Daoy (cell line): ENCODE measurements at regions not wholly inside any gene's neighbourhood (a gene's known extent, or its start where the extent isn't known, plus 50 kb on each side); places are given as distances from the start of the nearest gene placed in this dataset.
"Not testable (repeated sequence)": the region's sequence is repeated elsewhere in the genome, so short reads cannot be mapped to it uniquely, and the experiment has no call there.

Source experiments
- DNase-seq: peaks from one replicate; pipeline ENCODE4 v3.0.0-alpha.2; 2015; ENCODE audit warnings: low read depth

- DNase-seq = not testable (repeated sequence)
Measured at GRCh38 chr19:34871911-34872310, 54.8 kb upstream of the ZNF30 start.

- DNase-seq = no peak
Measured at GRCh38 chr19:34867631-34868030, 59.1 kb upstream of the ZNF30 start.

DNA sequence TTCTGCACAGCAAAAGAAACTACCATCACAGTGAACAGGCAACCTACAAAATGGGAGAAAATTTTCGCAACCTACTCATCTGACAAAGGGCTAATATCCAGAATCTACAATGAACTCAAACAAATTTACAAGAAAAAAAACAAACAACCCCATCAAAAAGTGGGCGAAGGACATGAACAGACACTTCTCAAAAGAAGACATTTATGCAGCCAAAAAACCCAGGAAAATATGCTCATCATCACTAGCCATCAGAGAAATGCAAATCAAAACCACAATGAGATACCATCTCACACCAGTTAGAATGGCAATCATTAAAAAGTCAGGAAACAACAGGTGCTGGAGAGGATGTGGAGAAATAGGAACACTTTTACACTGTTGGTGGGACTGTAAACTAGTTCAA, 61.5 kb upstream of the ZNF30 start:
- not testable (repeated sequence) for DNase-seq

DNA sequence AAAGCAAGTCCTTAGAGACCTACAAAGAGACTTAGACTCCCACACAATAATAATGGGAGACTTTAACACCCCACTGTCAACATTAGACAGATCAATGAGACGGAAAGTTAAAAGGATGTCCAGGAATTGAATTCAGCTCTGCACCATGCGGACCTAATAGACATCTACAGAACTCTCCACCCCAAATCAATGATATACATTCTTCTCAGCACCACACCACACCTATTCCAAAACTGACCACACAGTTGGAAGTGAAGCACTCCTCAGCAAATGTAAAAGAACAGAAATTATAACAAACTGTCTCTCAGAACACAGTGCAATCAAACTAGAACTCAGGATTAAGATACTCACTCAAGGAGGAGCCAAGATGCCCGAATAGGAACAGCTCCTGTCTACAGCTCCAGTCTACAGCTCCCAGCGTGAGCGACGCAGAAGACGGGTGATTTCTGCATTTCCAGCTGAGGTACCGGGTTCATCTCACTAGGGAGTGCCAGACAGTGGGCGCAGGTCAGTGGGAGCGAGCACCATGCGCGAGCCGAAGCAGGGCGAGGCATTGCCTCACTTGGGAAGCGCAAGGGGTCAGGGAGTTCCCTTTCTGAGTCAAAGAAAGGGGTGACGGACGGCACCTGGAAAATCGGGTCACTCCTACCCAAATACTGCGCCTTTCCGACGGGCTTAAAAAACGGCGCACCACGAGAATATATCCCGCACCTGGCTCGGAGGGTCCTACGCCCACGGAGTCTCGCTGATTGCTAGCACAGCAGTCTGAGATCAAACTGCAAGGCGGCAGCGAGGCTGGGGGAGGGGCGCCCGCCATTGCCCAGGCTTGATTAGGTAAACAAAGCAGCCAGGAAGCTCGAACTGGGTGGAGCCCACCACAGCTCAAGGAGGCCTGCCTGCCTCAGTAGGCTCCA, 66.6 kb upstream of the ZNF30 start:
- not testable (repeated sequence) for DNase-seq

- not testable (repeated sequence) for DNase-seq
Measured at GRCh38 chr19:34859325-34859724, 67.4 kb upstream of the ZNF30 start.

GRCh38 chr19:34856052-34856451, 70.7 kb upstream of the ZNF30 start:
- no peak for DNase-seq

DNA sequence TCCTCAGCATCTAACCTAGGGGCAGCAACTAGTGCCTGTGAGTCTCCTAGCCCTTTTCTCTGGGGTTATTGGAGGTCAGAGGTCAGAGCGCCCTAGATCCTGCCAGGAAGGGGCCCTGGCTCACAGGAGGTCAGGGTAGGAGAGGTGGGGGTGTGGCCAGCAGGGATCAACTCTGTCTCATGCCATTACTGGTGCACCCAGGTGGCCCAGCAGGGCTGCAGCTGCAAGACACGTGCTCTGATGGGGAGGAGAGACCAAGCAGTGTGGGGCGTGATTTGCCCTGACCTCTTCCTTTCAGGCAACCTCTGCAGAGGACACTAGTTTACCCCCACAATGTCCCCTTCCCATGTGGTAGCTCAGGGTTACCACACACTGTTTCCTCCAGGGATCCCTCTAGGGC, 73.3 kb upstream of the ZNF30 start:
- no peak for DNase-seq

- no peak for DNase-seq
Measured at GRCh38 chr19:34852669-34853068, 74.0 kb upstream of the ZNF30 start.

- no peak for DNase-seq
Measured at GRCh38 chr19:34851277-34851804, 75.4 kb upstream of the ZNF30 start.

- no peak for DNase-seq
Measured at GRCh38 chr19:34847393-34847792, 74.4 kb upstream of the ZNF599 start.

DNA sequence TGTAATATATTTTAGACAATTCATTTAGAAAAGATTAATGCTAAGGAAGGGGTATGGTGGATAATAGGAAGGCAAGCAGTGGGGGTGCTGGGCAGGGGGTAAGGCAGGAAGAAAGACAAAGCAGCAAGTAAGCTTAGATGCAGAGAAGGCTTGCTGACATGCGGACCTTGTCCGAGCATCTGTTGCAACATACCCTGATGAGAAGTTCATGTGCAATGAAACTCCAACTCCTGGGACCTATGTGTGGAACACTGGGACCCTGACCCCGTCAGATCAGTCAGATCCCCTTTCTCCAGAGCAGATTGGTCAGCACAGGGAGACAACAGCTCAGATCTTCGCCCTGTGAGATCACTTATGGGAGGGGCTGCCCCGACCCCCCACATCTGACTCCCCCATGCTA, 71.3 kb upstream of the ZNF599 start:
- DNase-seq = no peak

DNA sequence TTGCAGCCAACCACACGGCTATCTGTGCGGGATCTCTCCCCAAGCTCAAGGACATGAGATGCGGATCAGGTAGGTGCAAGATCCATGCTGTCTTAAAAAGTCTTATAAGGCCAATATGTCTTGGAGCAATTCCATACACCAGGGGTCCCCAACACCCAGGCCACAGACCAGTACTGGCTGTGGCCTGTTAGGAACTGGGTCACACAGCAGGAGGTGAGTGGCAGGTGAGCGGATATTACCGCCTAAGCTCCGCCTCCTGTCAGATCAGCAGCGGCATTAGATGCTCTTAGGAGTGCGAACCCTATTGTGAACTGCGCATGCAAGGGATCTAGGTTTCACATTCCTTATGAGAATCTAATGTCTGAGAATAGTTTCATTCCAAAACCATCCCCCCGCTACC, 68.8 kb upstream of the ZNF599 start:
- DNase-seq = no peak

GRCh38 chr19:34838753-34839431, 65.9 kb upstream of the ZNF599 start:
- peak; percentile 15 for DNase-seq

- DNase-seq = peak; percentile 14
Measured at GRCh38 chr19:34838248-34838647, 65.2 kb upstream of the ZNF599 start.

- DNase-seq = no peak
Measured at GRCh38 chr19:34837262-34837661, 64.2 kb upstream of the ZNF599 start.

DNA sequence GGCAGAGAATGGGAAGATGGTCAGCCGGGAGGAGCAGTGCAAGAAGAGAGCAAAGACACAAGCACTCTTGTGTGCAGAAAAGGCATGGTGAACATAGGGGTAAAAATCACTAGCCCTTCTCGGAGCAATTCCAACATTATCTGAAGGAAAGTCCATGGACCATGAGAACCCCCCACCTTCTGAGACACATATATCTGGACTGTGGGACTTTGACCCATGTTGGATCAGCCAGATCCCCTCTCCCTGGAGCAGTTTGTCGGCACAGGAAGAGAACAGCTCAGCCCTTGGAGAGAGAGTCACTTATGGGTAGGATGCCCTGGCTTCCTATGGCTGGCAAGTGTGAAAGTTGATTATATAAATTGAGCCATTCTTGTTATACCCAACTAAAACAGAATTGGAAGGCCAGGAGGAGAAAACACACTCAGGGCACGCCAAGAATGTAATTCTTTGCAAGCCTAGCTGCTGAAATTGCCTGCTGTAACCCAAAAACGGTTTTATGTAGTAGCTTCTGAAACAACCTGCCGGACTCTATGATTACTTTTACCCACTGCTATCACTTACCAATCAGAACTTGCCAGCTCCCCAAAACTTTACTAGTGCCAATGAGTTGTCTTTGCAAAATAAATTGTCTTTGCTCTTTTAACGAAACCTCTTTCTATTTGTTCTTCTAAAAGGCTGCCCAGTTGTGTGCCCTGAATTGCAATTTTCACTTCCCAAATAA, 62.8 kb upstream of the ZNF599 start:
- no peak for DNase-seq

DNA sequence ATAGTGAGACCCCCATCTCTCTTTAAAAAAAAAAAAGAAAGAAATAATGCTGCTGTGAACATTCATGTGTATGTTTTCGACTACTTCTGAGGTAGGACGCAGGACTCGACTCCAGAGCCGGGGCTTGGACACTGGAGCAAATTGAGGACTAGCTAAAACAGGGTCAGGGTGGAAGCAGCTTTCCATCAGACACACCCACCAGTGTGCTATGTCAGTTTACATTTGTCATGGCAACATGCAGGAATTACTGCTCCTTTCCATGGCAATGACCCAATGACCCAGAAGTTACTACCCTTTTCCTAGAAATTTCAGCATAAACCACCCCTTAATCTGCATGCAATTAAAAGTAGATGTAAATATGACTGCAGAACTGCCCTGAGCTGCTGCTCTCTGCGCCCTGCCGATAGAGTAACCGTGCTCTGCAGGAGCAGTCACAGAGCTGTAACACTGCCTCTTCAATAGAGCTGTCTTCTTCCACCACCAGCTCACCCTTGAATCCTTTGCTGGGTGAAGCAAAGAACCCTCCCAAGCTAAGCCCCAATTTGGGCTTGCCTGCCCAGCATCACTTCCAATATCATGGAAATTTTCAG, 61.6 kb upstream of the ZNF599 start:
- no peak for DNase-seq

- DNase-seq = no peak
Measured at GRCh38 chr19:34832581-34833112, 59.6 kb upstream of the ZNF599 start.

DNA sequence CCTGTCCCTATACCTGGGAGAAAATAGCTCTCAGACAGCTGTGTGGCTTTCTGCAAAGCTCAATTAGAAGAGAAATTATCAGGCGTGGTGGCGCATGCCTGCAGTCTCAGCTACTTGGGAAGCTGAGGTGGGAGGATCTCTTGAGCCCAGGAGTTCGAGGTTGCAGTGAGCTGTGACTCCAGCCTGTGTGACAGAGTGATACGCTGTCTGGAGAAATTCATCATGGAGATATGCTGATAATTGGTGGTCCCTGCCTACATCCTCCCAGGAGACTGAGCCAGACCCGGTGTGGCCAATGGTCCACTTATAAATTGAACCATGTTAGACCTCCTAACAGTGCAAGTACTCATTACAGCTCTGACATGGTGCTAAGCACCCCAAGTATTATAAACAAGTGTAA, 58.7 kb upstream of the ZNF599 start:
- no peak for DNase-seq

- no peak for DNase-seq
Measured at GRCh38 chr19:34828156-34828555, 55.1 kb upstream of the ZNF599 start.

- no peak for DNase-seq
Measured at GRCh38 chr19:34825212-34825611, 52.2 kb upstream of the ZNF599 start.

- no peak for DNase-seq
Measured at GRCh38 chr19:34824686-34825085, 51.7 kb upstream of the ZNF599 start.
